GM18519 (cell line): ENCODE measurements at regions not wholly inside any gene's neighbourhood (a gene's known extent, or its start where the extent isn't known, plus 50 kb on each side); places are given as distances from the start of the nearest gene placed in this dataset.

Source experiments
- ATAC-seq: cut with Tn5 transposase; IDR thresholded peaks from one replicate; pipeline ENCODE4 v1.9.1; 2021; ENCODE audit warnings: mild to moderate bottlenecking, moderate library complexity; ENCODE audit not compliant: unreplicated experiment, low FRiP score

DNA sequence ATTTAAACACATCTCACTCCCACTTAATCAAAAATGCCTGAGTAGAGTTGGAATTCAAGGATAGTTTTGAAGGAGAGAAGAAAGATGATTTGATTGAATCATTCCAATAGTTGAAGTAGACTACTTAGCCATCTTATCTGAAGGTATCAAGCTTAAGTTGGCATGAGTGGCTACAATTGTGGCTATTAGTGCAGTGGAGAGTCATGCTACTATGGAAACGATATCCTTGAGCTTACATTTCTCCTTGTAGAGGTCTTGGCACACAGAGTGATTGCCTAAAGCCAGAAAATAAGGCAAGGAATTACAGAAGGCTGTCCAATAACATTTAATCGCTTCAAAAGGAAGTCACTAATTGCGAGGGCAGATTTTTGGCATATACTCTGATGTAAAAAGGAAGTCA, 1022.7 kb downstream of the IGSF11 start:
- ATAC-seq, result no peak

DNA sequence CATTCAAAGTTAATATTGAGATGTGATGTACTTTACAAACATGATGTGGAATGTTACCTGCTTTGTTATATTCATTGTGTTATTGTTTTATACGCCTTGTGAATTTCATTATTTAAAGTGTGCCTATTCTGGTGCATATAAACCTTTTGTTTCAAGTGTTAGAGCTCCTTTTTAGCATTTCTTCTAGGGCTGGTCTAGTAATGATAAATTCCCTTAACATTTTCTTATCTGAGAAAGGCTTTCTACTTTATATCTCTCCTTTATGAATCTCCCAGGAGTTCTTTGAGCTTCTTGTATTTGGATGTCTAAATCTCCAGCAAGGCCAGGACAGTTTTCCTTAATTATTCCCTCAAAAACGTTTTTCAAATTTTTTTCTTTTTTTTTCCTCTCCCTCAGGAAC, 1005.6 kb downstream of the IGSF11 start:
- ATAC-seq, result no peak

DNA sequence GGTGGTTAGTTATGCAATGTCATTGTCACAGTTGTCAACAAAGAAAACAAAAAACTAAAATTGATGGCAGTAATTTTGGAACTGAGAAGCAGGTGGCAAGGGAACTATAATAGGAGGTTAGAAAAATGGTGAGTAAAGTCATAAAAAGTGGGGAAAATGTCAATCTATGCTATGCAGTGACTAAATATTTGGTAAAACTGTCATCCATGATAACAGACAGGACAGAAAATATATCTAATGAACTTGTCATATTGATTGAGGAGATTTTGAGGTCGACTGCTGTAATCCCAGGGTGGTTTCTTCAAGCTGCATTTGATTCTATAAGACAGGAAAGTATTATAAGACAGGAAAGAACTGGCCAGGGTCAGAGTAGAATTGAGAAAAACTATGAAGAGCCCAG, 998.4 kb downstream of the IGSF11 start:
- ATAC-seq, result no peak

DNA sequence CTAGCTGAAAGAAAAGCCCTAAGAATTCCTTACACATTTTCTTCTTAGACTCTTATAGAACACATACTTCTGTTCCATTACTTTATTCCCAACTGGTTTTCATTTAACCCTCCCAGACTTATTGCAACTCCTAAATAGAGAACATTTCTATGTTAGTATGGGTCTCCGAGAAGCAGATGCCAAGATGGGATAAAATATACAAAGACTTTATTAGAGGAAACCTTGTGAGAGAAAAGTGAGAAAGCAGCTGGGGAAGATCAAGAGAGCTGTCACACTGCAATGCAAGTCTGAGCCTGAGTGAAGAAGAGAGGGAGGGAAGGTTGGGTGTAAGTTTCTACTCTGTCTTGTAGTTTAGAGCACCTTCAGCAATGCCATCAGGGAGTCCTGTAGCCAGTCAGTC, 979.3 kb downstream of the IGSF11 start:
- no peak for ATAC-seq

DNA sequence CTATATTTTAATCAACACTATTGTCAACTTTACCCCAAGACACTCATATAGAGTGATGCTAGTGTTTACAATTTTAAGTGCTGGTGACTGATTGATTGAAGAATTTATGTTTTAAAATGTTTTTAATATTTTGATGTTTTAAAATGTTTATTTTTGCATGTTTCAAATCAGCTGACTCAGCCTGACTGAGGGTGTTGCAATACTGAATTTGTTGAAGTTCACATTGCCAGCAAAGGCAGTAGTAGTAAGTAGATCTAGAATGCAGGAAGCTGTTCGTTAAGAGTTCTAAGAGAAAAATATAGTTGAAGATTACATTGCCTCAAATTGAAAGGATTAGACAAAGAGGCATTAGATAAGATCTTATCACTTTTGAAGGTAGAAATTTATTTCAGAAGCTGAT, 977.6 kb downstream of the IGSF11 start:
- ATAC-seq, result no peak

DNA sequence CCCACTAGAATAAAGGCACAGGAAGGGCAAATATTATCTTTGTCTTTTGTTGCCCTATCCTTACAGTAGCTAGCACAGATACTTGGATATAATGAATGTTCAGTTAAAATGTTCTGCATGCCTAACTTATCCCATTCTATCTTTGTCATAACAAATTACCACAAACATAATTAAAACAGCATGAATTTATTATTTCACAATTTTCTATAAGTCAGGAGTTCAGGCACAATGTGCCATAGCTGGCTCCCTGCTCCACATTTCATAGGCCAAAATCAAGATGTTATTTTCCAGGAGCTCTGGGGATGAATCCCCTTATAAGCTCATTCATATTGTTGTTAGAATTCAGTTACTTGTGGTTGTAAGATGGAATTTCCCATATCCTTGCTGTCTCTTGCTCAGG, 975.5 kb downstream of the IGSF11 start:
- no peak for ATAC-seq

DNA sequence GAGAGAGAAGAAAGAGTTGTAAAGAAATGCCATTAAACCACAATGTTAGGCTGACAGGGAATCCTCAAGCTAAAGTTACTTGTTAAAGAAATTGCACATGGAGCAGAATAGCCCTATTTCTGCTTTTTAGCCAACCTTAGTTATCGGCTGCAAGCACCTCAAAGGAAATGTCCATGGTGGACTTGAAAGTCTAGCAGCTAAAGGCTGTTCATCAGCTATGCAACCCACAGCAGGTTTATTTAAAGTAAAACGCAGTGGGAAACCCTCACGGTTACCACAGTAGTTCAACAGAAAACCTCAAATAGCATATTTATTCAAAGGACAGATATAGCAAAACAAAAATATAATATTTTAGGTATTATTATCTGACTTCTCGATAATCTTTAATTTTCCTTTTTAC, 967.2 kb downstream of the IGSF11 start:
- no peak for ATAC-seq

DNA sequence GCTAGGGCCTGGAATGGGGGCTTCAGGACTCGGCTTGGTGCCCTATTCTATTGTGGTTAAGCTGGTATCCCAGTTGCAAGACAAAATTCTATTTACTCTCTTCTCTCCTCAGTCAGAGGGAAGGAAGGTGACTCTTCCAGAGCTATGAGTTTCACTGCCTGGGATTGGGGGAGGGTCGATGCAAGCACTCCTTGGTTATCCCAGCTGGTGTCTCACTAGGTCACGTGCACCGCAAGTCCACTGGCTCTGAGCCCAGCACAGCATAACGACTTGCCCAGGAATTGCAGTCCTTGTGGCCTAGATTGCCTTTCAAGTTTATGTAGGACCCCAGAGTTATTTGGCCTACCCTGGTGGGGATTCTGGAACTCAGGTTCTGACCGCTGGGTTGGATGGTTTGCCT, 958.8 kb downstream of the IGSF11 start:
- no peak for ATAC-seq

DNA sequence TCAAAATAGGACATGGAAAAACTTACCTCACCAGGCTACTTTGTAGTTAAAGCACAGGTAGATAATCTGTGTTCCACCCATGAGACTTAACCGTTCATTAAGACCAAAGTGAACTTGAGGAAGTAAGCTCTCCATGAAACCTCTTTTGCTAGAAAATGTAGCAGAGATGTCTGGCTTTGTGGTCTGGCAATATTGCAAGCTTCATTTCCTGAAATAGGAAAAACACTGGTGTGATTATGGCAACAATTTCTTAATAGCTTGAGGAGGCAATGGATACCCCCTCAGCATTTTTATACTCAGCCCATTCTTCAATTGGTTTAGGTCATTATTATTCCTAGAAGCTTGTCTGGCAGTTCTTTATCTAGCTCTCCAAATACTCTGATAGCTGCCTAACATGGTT, 957.3 kb downstream of the IGSF11 start:
- no peak for ATAC-seq

DNA sequence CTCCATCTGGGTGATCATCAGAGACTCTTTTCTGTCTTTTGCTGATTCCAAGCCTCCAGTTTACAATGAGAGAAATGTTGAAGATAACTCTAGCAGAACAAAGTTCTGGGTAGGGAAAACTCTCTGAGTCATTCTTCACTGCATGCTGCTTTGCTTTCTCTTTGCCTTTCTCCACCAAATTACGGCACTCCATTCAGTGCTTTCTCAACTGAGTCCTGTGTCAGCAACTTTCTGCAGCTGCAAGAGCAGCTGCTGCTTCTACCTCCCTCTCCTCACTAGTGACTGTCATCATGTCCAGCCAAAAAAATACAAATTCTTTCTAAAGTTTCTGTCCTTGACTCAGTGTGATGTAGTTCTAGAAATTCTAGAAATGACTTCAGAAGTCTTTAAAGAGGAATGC, 953.8 kb downstream of the IGSF11 start:
- ATAC-seq, result no peak

DNA sequence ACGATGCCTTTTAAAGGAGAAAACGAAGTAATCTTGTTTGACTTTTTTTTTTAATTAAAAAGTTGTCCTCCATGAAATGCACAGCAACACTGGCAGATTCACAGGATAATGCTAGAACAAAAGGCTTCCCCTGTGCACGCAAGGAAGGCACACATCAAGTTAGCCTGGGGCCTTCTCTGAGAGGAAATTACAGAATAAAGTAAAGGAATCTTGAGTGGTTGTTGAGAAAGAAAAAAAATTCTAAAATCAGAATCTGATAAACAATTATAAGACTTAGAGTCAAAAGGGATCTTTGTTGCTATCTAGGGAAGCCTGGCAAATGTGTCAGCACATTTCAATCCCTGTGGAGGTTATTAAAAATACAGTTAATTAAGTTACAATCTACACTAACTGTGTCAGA, 946.0 kb downstream of the IGSF11 start:
- ATAC-seq, result no peak

DNA sequence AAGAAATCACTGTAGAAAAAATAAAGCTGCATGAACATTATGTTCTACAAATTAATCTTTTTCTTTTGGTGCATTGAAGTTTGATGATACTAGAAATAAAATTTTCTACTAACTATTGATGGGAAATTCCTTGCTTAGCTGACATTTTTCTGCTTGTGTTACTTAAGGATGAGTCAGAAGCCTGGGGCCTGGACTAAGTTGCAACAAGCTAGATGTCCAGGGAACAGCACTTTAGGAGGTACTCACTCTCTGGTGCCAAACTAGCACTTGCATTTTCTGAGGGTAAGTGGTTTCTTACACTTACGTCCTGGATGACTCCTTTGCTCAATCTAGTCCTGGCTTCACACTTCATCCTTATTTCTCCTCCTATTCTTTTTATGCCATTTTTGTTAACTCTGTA, 945.1 kb downstream of the IGSF11 start:
- ATAC-seq, result no peak

DNA sequence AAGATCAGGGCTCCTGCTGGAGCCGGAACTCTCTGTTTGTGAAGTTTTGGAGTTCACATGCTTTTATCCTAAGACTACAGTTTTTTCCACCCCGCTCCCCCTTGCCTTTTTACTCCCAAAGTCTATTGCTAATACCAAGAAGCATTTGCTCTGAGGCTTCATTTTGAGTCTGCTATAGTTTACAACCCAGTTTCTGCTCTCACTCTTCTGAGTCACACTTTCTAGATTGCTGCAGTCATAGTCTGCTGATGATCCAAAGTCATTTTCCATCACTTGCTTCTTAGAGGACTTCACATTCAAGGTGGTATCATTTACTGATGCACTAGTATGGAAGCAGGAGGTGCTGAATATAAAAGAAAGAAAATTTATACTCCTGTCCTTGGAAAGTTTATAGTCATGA, 937.4 kb downstream of the IGSF11 start:
- no peak for ATAC-seq

DNA sequence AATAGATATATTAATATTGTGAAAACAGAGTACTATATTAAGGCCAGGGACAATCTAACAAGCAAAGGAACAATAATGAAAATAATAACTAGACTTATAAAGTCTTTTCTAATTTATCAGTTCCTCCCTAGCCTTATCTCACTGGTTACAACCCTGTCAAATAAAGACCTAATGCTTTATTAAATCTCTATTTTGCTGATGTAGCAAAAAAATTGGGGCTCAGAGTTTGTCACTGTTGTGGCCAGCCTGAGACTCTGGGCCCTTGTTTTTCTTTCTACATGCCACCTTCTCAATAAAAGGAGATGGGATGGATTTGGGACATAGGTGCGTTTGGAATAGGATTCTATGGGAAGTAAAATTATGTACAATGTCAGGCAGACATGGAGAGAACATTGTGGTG, 937.0 kb downstream of the IGSF11 start:
- no peak for ATAC-seq

DNA sequence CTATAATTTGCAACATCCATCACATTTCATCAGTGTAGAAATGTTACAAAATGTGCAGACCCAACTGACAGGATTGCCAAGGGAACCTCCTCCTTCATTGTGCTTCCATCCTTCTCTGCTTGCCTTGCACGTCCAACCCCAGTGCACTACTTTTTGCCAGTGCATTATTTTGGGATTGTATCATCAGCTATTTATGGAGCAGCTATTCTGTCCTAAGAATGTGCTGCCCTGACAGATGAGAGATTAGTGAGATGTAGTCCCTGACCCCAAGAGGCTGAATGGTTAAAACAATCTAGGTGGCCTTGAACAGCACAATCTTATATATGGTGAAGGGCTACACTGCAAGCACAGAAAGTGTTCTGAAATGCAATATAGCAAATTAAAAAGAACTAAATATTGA, 935.8 kb downstream of the IGSF11 start:
- no peak for ATAC-seq

DNA sequence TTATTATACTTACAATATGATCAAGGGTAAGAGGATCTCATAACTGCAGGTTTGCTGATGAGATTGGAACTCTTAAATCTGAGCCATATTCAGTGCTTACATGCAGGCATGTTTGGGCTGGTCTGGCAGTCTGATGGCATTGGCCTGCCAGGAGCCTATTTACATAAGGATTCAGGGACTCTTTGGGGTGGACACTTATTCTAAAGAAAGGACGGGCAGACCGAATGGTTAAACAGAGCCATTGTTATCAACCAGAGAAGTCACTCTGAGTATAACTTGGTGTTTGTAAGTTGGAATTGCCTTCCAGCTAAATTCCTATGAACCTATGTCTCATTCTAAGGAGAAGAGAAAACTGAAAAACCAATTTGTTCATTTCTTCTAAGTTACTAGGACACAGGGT, 932.8 kb downstream of the IGSF11 start:
- ATAC-seq, result no peak

DNA sequence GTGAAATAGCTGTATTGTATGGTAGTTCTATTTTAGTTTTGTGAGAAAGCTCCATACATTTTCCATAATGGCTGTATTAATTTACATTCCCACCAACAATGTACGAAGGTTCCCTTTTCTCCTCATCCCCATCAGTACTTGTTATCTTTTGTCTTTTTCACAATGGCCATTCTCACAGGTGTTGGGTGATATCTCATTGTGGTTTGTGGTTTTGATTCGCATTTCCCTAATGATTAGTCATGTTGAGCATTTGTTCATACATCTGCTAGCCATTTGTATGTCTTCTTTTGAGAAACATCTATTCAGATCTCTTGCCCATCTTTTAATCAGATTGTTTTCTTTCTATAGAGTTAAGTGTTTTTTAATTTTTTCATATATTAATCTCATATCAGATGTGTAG, 931.9 kb downstream of the IGSF11 start:
- ATAC-seq, result no peak

DNA sequence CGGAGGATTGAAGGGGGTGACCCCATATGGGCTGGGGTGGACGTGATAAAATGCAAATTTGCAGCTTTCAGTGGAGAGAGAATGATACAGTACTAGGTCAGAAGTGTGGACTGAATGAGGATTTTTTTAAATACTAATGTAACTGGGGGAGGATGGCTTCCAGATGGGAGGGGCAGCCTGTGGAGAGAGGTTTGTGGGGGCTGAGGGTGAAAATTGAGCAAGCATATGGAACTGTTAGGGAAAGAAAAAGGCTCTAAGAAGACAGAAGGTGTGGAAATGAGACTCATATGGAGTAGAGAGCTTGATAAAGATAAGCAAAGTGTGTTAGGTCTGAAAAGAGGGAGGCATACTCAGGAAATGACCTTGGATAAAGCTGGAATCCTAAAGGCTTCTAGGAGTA, 926.4 kb downstream of the IGSF11 start:
- ATAC-seq, result no peak

DNA sequence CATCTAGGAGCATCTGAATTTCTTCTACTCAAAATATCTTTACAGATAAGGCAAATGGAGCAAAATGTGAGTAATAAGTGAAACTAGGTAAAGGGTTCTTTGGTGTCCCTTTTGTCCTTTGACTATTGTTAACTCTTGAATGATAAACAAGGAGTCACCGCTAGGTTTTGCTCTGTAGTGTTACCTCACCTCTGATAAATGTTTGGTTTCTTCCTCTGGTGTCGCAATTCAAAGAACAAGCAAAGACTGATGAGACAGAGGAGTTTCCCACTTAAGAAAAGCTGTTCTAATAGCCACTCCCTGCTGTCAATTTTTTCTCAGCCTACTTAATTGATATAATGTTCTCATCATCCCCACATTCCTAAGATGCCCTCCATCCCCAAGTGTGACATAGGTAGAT, 925.9 kb downstream of the IGSF11 start:
- no peak for ATAC-seq

DNA sequence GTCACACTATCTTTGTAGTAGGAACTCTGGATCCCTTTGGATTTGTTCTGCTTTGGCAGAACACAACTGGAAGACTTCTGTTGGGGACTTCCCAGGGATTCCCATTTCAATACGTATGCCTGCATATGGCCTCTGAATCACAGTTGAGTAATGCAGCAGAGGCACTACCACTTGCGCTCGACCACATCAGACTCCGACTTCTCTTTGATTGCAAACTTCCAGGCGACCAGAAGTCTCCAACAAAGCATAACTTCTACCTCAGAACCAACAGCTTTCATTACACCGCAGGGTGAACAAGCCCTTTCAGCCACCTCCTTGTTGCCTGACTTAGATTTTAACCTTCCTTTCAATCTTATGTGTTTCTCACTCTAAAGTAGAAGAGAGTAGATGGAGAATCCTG, 924.4 kb downstream of the IGSF11 start:
- ATAC-seq, result no peak

DNA sequence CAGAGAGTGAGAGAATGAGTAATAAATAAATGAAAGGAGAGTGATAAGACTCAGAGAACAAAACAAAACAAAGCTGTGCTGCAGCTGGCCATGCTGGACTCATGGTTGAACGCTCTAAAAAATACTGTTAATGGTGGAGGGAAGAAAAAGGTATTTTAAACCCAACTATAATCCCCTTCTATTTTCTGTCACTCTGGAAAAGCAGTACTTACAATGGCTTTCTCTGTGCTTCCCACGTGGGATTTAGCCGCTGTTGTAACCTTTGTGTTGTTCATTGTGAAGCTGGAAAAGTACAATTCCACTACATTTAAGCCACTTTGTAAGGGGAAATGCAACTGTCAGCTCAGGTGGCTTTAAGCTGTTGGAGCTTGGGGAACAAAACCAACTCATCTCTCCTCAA, 917.7 kb downstream of the IGSF11 start:
- ATAC-seq, result no peak

DNA sequence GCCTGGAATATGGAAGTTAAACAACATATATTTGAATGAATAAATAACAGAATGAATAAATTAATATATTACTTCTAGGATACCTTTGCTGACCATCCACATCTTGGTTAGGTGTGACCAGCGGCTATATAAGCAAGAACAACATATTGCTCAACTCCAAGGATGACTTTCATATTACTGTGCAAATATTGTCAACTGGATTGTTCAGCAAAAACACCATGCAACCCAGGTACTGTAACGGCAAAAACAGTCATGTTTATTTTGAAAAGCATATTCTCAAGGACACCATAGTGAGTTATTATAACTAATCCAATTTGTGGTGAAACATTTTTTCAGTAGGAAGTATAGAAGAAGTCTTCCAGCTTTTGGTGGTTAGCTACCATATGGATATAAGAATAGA, 907.9 kb downstream of the IGSF11 start:
- no peak for ATAC-seq

DNA sequence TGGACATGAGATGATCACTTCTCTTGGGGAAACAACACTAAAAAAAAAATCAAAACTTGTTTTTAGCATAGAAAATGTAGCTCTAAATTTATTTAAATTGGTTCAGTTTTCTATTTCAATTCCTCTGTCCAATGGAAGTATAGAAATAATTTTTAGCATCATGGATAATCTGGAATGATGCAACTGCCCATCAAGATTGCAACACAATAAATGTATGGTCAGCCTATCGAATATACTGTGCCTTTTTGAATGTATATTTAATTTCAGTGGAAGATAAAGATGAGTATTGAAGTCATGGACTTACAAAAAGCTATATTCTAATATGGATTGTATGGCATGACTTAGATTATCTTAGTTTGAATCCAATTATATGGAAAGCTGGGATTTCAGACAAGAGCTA, 906.7 kb downstream of the IGSF11 start:
- no peak for ATAC-seq

DNA sequence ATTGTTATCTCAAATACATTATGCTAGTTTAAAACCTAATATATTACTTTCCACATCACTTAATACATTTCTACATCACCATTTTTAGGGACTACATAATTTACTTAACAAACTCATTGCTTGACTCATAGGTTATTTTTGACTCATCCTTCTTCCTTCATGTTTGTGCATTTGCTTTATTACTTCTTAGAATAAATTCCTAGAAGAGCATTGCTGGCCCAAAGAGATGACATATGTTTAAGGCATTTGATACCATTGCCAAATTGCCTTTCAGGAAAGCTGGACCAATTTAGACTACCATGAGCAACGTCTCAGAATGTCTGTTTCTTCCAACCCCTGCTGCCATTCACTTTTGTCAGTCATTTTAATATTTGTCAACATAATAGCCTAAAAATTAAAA, 905.8 kb downstream of the IGSF11 start:
- no peak for ATAC-seq
